Choroid plexus epithelial cell (primary cell): ENCODE measurements at regions not wholly inside any gene's neighbourhood (a gene's known extent, or its start where the extent isn't known, plus 50 kb on each side); places are given as distances from the start of the nearest gene placed in this dataset.

Experiments
- DNase-seq: peaks from one replicate; pipeline ENCODE4 v3.0.0-alpha.2; 2010; ENCODE audit warnings: low read depth
- H3K4me3 ChIP-seq: 2 replicates; pipeline ENCODE4 v1.5.1; 2011; ENCODE audit warnings: low read depth, mild to moderate bottlenecking, control low read depth, low read length, moderate library complexity
- TF ChIP-seq, protein P1 (sequence below): conservative IDR thresholded peaks from 2 replicates; pipeline ENCODE4 v1.5.1; 2011; ENCODE audit warnings: low read depth, mild to moderate bottlenecking, control low read depth, inconsistent platforms, low read length, moderate library complexity

DNA sequence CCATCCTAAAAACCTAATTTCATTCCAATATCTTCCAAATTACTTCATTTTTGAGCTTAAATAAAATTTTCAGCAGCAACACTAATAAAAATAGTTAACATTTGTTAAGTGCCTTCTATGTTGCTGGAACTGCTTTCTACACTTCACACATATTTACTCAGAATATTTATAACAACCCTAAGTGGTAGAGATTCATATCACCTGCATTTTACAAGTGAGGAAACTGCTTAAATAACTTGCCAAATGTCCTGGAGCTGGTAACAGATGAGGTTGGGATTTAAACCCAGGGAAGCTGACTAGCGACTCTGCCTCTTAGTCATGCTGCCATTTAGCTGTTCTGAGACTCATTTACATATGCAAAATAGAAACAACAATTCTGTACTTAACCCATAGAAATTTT is 86.1 kb upstream of the PBX1 start:
- no peak for DNase-seq

DNA sequence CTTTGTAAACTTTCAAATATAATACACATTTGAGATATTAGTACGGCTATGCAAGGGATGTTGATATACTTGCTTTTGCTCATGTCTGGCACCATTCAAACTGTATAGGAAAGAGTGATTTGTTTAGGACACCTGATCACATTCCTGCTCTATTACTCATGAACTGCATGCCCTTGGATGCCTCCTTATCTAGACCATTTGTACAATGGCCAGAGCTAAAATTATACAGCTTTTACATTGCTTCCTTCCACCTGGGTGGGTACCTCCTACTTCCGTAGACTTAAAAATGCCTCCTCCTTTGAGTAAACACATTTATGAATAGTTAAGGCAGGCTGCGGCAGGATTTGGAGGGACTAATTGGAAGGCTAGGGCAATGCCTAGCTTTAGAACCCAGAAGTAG is 85.4 kb upstream of the PBX1 start:
- TF ChIP-seq, protein P1, sequence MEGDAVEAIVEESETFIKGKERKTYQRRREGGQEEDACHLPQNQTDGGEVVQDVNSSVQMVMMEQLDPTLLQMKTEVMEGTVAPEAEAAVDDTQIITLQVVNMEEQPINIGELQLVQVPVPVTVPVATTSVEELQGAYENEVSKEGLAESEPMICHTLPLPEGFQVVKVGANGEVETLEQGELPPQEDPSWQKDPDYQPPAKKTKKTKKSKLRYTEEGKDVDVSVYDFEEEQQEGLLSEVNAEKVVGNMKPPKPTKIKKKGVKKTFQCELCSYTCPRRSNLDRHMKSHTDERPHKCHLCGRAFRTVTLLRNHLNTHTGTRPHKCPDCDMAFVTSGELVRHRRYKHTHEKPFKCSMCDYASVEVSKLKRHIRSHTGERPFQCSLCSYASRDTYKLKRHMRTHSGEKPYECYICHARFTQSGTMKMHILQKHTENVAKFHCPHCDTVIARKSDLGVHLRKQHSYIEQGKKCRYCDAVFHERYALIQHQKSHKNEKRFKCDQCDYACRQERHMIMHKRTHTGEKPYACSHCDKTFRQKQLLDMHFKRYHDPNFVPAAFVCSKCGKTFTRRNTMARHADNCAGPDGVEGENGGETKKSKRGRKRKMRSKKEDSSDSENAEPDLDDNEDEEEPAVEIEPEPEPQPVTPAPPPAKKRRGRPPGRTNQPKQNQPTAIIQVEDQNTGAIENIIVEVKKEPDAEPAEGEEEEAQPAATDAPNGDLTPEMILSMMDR = no peak
- DNase-seq = no peak

More for the DNA sequence above, 86.1 kb upstream of the PBX1 start:
- TF ChIP-seq, protein P1 = no peak
- no peak overlapping the region for H3K4me3 ChIP-seq

DNA sequence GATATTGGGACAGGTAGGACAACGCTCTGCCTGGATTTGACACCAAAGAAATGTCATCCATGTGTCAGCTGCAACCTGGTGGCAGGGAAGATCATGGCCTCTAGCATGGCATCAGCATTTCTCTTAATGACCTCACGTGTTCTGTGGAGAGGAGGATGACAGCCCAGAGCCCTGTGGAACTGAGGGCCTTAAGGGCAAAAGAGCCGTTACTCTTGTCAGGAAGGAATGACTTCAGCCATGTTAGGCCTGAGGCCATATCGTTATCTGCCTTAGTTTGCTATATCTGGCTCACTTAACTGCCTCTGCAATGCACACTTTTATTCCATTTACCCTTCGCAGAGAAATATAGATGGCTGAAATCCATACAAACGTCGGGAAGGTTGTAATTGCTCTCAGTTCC is 83.2 kb upstream of the PBX1 start:
- TF ChIP-seq, protein P1 = no peak
- H3K4me3 ChIP-seq = no peak overlapping the region
- DNase-seq = no peak

More for the DNA sequence above, 85.4 kb upstream of the PBX1 start:
- no peak overlapping the region for H3K4me3 ChIP-seq

DNA sequence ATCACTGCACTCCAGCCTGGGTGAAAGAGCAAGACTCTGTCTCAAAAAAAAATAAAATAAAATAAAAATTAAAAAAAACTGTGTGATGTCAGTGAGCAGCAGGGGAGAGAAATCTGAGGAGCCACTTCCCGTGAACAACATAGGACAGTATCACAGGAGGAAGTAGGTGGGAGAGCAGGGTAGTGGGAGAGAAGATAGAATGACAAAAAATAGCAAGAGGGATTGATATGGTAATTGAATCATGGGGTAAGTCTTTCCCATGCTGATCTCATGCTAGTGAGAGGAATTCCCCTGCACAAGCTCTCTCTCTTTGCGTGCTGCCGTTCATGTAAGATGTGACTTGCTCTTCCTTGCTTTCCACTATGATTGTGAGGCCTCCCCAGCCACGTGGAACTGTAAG is 81.6 kb upstream of the PBX1 start:
- H3K4me3 ChIP-seq = no peak overlapping the region
- TF ChIP-seq, protein P1 = no peak
- DNase-seq = peak; percentile 22

DNA sequence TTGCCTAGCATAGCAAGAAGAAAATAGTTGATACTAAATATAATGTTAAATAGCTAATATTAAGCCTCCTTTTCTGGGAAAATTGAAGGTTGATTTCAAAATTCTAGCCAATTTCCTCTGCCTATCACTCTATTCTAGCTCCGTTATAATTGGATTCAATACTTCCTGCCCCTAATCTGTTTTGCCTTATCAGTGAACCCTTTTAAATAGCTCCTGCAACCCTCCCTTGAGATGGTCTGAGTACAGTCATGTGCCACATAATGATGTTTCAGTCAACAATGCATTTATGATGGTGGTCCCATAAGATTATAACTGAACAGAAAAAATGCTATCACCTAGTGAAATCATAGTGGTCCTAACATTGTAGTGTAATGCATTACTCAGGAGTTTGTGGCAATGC is 79.7 kb upstream of the PBX1 start:
- H3K4me3 ChIP-seq = no peak overlapping the region
- TF ChIP-seq, protein P1 = no peak
- DNase-seq = no peak

DNA sequence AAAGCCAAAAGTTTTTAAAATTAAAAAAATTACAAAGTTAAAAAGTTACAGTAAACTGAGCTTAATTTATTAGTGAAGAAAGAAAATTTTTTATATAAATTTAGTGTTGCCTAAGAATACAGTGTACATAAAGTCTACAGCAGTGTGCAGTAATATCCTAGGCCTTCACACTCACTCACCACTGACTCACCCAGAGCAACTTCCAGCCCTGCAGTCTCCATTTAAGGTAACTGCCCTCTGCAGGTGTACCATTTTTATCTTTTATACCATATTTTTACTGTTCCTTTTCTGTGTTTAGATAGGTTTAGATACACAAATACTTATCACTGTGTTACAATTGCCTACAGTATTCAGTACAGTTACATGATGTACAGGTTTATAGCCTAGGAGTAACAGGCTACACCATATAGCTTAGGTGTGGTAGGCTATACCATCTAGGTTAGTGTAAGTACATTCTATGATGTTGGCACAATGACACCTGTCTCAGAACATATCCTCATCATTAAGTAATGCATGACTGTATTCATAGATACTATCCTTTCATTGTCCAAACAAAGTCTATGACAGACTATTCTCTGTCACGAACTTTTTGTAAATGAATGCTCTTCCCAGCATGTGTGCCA is 78.6 kb upstream of the PBX1 start:
- no peak overlapping the region for H3K4me3 ChIP-seq
- no peak for DNase-seq
- TF ChIP-seq, protein P1 = no peak

DNA sequence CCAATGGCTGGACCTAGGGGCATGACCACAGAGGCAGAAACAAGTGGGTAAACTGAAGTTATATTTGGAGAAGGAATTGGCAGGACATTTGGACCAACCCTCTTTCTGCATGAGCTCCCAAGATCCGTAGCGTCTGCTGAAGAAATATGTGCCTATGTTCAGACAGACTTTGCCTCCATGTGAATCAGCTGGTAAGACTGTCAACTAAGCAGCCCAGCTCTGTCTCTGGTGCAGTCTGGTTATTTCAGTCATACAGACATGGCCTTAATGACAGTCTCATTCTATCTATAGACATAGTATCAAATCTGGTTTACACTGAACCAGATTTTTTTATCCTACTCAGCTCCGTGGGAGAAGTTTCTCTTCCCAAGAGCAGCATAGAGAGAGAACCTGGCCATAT is 63.1 kb upstream of the PBX1 start:
- no peak overlapping the region for H3K4me3 ChIP-seq
- DNase-seq = no peak
- TF ChIP-seq, protein P1 = no peak
